ENCODE measurements at regions not wholly inside any gene's neighbourhood (a gene's known extent, or its start where the extent isn't known, plus 50 kb on each side); places are given as distances from the start of the nearest gene placed in this dataset.

DNA sequence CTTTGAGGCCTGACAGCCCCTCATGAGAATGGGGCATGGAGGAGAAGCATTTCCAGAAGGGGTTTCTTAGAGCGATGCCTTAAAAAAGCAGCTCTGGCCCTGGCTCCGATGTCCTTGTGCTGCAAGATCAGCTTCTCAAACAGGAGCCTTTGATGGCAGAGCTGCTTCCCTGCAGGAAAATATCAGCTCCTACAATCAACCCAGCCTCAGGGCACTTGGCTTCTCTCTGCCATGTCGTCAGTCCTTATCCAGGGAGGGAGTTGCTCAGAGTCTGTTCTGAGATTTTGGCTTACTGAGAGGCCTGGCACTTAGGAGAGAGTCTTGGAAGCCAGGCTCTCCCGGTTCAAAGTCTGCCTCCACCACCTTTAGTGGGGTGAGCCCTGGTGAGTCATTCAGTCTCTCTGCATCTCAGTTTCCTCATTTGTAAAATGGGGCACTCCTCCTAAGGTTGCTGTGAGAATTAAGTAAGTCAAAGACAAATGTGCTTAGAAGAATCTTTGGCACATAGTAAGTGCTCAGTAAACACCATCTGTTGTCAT lies 184.4 kb downstream of the HAPSTR1 start:
- no peak for TF ChIP-seq POLR2A (IDR thresholded peaks at IDR 0.05; ENCODE audit: extremely low read depth, insufficient read length)
- no peak for TF ChIP-seq CTCF (IDR thresholded peaks at IDR 0.05; ENCODE audit: low read depth, low read length)

Data from NB4 (cell line).